HuH-7.5 (cell line): ENCODE measurements at regions not wholly inside any gene's neighbourhood (a gene's known extent, or its start where the extent isn't known, plus 50 kb on each side); places are given as distances from the start of the nearest gene placed in this dataset.

Experiments
- DNase-seq: peaks from one replicate; pipeline ENCODE4 v3.0.0; 2011; ENCODE audit warnings: low spot score

- no peak for DNase-seq
Measured at GRCh38 chr10:128624656-128625530, 498.7 kb upstream of the MKI67 start.

- no peak for DNase-seq
Measured at GRCh38 chr10:128625926-128626325, 499.7 kb upstream of the MKI67 start.

- DNase-seq, result no peak
Measured at GRCh38 chr10:128626397-128627000, 500.3 kb upstream of the MKI67 start.

- no peak for DNase-seq
Measured at GRCh38 chr10:128627811-128628210, 501.6 kb upstream of the MKI67 start.

- DNase-seq, result no peak
Measured at GRCh38 chr10:128628252-128628651, 502.0 kb upstream of the MKI67 start.

GRCh38 chr10:128629111-128630096, 503.2 kb upstream of the MKI67 start:
- no peak for DNase-seq

GRCh38 chr10:128630787-128631252, 504.6 kb upstream of the MKI67 start:
- no peak for DNase-seq

GRCh38 chr10:128631801-128632241, 505.6 kb upstream of the MKI67 start:
- DNase-seq, result no peak

GRCh38 chr10:128632694-128633093, 506.5 kb upstream of the MKI67 start:
- DNase-seq, result no peak

- no peak for DNase-seq
Measured at GRCh38 chr10:128633864-128634540, 507.8 kb upstream of the MKI67 start.

GRCh38 chr10:128642023-128642422, 515.8 kb upstream of the MKI67 start:
- no peak for DNase-seq

- DNase-seq, result no peak
Measured at GRCh38 chr10:128642502-128642901, 516.3 kb upstream of the MKI67 start.

- no peak for DNase-seq
Measured at GRCh38 chr10:128643658-128644057, 517.4 kb upstream of the MKI67 start.

- no peak for DNase-seq
Measured at GRCh38 chr10:128645486-128645885, 519.3 kb upstream of the MKI67 start.

GRCh38 chr10:128646956-128647355, 520.7 kb upstream of the MKI67 start:
- no peak for DNase-seq

- no peak for DNase-seq
Measured at GRCh38 chr10:128657548-128657947, 531.3 kb upstream of the MKI67 start.

GRCh38 chr10:128660726-128661125, 534.5 kb upstream of the MKI67 start:
- no peak for DNase-seq

- DNase-seq, result no peak
Measured at GRCh38 chr10:128661404-128662197, 535.4 kb upstream of the MKI67 start.

- no peak for DNase-seq
Measured at GRCh38 chr10:128662520-128662919, 536.3 kb upstream of the MKI67 start.

- DNase-seq, result no peak
Measured at GRCh38 chr10:128664729-128665128, 538.5 kb upstream of the MKI67 start.

GRCh38 chr10:128675405-128675804, 549.2 kb upstream of the MKI67 start:
- DNase-seq, result no peak
